ENCODE measurements at regions not wholly inside any gene's neighbourhood (a gene's known extent, or its start where the extent isn't known, plus 50 kb on each side); places are given as distances from the start of the nearest gene placed in this dataset.

- Histone ChIP-seq H3K4me3 (no peak overlapping the region), H3K4me1 (replicated peaks in 1 of 2) (no peaks in the 10 kb centered on the region), H3K9me3 (replicated peaks in 1 of 3) (no peaks in the 10 kb centered on the region), H3K36me3 (replicated peaks in 1 of 2) (no peaks in the 10 kb centered on the region), H3K27me3 (no peaks in the 10 kb centered on the region), H3K27ac (no peak overlapping the region)
- TF ChIP-seq POLR2A (IDR thresholded peaks at IDR 0.05): no peak
- WGBS, 4 donors: 75 to 87% (median 86%) methylated on average over 4 of the region's 4 CpGs
- intact Hi-C loops (cut with DNase I): no loop called here
- no peak for DNase-seq
These were observed 1296.5 kb downstream of the MAT2B start for GRCh38 chr5:164801910-164802309.

DNA sequence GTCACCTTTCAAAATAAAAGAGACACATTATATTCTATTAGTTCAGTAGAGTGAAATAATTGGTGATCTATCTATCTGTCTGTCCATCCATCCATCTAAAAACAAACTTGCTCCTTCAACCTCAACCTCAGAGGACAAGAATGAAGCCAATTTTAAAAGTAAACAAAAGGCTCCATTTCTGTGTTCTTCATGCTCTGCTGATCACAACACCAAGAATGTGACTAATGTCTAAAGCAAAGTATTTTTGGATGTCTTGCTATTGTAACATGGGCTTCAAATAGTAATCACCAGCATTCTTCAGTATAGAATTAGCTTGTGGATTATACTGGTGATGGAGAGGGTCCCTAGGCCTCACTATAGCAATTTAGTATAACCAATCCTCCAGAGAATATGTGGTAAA lies 1304.4 kb downstream of the MAT2B start:
- no peaks in the 10 kb centered on the region for H3K27me3 ChIP-seq
- intact Hi-C loops (cut with DNase I): no loop called here
- no peaks in the 10 kb centered on the region for H3K4me1 ChIP-seq (replicated peaks in 1 of 2)
- H3K9me3 ChIP-seq (replicated peaks in 1 of 3): no peaks in the 10 kb centered on the region
- DNase-seq: no peak
- H3K4me3 ChIP-seq: no peak overlapping the region
- TF ChIP-seq POLR2A (IDR thresholded peaks at IDR 0.05) (no peak), CTCF (IDR thresholded peaks at IDR 0.05) (no peak)
- no peak overlapping the region for H3K27ac ChIP-seq
- no peaks in the 10 kb centered on the region for H3K36me3 ChIP-seq (replicated peaks in 1 of 2)

- H3K27ac ChIP-seq: no peak overlapping the region
- no peaks in the 10 kb centered on the region for H3K4me1 ChIP-seq (replicated peaks in 1 of 2)
- TF ChIP-seq CTCF (IDR thresholded peaks at IDR 0.05): no peak
- no peak for TF ChIP-seq POLR2A (IDR thresholded peaks at IDR 0.05)
- no peak overlapping the region for H3K4me3 ChIP-seq
- WGBS, 4 donors: 31 to 61% (median 49%) methylated on average over 1 of the region's 1 CpG
- intact Hi-C loops (cut with DNase I): no loop called here
- no peaks in the 10 kb centered on the region for H3K27me3 ChIP-seq
- H3K36me3 ChIP-seq (replicated peaks in 1 of 2): no peaks in the 10 kb centered on the region
- no peaks in the 10 kb centered on the region for H3K9me3 ChIP-seq (replicated peaks in 1 of 3)
- no peak for DNase-seq
These were observed 1313.0 kb downstream of the MAT2B start for GRCh38 chr5:164818445-164818844.

DNA sequence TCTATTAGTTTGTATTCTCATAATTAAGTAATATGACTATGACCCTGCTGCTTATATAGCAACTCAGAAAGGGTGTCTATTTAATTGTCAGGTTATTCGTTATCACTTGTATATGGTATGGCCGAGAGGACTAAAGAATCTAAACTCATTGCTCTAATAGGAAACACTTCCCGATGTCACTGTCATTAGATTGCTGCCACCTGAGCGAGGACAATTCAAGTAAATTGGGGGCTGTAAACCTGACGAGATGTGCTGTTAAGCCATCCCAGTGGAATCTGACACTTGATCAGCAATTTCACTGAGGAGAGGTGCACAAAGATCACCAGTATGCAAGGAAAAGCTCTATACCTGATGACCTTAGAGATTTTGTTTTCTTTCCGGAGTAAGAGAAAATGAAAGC lies 1319.3 kb downstream of the MAT2B start:
- Histone ChIP-seq H3K4me3 (no peak overlapping the region), H3K4me1 (replicated peaks in 1 of 2) (no peaks in the 10 kb centered on the region), H3K9me3 (replicated peaks in 1 of 3) (no peaks in the 10 kb centered on the region), H3K36me3 (replicated peaks in 1 of 2) (no peaks in the 10 kb centered on the region), H3K27ac (no peak overlapping the region), H3K27me3 (no peaks in the 10 kb centered on the region)
- intact Hi-C loops (cut with DNase I): no loop called here
- TF ChIP-seq POLR2A (IDR thresholded peaks at IDR 0.05) (no peak), CTCF (IDR thresholded peaks at IDR 0.05) (no peak)
- WGBS, 4 donors: 46 to 58% (median 52%) methylated on average over 6 of the region's 6 CpGs
- no peak for DNase-seq

- TF ChIP-seq CTCF (IDR thresholded peaks at IDR 0.05) (no peak), POLR2A (IDR thresholded peaks at IDR 0.05) (no peak)
- no peaks in the 10 kb centered on the region for H3K27me3 ChIP-seq
- no peak overlapping the region for H3K27ac ChIP-seq
- intact Hi-C loops (cut with DNase I): no loop called here
- no peak for DNase-seq
- no peaks in the 10 kb centered on the region for H3K4me1 ChIP-seq (replicated peaks in 1 of 2)
- H3K36me3 ChIP-seq (replicated peaks in 1 of 2): no peaks in the 10 kb centered on the region
- H3K9me3 ChIP-seq (replicated peaks in 1 of 3): no peaks in the 10 kb centered on the region
- WGBS, 4 donors: 31 to 43% (median 39%) methylated on average over 6 of the region's 6 CpGs
- no peak overlapping the region for H3K4me3 ChIP-seq
These were observed 1327.1 kb downstream of the MAT2B start for GRCh38 chr5:164832516-164832915.
